ENCODE measurements at regions not wholly inside any gene's neighbourhood (a gene's known extent, or its start where the extent isn't known, plus 50 kb on each side); places are given as distances from the start of the nearest gene placed in this dataset.

DNA sequence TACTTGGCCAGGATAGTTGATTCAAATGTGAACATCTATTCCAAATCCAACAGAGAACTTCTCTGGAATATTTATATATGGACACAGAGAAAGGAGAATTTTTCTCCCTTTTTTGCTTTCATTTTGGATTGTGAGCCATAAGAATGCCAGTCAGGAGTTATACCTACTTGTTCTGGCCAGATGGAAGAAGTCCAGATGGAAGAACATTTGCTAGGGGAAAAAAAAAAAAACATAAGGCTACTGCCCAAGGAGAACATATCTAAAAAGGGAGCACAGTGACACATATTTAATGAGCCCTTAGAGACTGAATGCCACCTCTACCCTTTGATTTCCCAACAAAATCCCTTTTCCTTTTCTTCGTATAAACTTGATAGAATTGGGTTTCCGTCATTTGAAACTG lies 61.7 kb upstream of the PPP2R2B start:
- DNase-seq, result no peak

DNA sequence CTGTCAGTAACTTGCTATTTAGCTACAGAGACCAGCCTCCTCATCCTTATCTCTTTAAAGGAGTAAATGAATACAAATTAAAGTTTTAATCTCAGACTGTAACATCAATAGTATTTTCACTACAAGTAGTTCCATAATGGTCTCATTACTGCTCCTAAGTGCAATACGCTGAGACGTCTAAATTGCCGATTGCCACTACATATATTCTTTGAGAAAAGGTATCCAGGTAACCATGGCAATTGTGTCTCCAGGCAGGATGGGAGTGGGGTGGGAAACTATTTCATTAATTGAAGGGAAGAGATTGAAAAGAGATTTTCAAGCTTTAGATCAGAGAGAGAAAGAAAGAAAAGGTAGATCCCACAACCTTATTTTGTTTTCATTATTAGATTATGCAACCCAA lies 65.5 kb upstream of the PPP2R2B start:
- intact Hi-C loops (cut with DNase I), result no loop called here

More for the DNA sequence above, 61.7 kb upstream of the PPP2R2B start:
- Histone ChIP-seq H3K4me1 (ENCODE audit: insufficient read depth) (no peaks in the 10 kb centered on the region), H3K4me3 (no peak overlapping the region), H3K27me3 (no peaks in the 10 kb centered on the region), H3K36me3 (no peaks in the 10 kb centered on the region), H3K9me3 (no peaks in the 10 kb centered on the region), H3K27ac (no peak overlapping the region)
- TF ChIP-seq EP300 (IDR thresholded peaks at IDR 0.05) (no peak), POLR2A (IDR thresholded peaks at IDR 0.05) (no peak)
- TF ChIP-seq, protein P1, sequence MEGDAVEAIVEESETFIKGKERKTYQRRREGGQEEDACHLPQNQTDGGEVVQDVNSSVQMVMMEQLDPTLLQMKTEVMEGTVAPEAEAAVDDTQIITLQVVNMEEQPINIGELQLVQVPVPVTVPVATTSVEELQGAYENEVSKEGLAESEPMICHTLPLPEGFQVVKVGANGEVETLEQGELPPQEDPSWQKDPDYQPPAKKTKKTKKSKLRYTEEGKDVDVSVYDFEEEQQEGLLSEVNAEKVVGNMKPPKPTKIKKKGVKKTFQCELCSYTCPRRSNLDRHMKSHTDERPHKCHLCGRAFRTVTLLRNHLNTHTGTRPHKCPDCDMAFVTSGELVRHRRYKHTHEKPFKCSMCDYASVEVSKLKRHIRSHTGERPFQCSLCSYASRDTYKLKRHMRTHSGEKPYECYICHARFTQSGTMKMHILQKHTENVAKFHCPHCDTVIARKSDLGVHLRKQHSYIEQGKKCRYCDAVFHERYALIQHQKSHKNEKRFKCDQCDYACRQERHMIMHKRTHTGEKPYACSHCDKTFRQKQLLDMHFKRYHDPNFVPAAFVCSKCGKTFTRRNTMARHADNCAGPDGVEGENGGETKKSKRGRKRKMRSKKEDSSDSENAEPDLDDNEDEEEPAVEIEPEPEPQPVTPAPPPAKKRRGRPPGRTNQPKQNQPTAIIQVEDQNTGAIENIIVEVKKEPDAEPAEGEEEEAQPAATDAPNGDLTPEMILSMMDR (IDR thresholded peaks at IDR 0.05), result no peak
- intact Hi-C loops (cut with DNase I), result no loop called here
- WGBS, 3 donors, result 81 to 90% (median 87%) methylated on average over 2 of the region's 2 CpGs

DNA sequence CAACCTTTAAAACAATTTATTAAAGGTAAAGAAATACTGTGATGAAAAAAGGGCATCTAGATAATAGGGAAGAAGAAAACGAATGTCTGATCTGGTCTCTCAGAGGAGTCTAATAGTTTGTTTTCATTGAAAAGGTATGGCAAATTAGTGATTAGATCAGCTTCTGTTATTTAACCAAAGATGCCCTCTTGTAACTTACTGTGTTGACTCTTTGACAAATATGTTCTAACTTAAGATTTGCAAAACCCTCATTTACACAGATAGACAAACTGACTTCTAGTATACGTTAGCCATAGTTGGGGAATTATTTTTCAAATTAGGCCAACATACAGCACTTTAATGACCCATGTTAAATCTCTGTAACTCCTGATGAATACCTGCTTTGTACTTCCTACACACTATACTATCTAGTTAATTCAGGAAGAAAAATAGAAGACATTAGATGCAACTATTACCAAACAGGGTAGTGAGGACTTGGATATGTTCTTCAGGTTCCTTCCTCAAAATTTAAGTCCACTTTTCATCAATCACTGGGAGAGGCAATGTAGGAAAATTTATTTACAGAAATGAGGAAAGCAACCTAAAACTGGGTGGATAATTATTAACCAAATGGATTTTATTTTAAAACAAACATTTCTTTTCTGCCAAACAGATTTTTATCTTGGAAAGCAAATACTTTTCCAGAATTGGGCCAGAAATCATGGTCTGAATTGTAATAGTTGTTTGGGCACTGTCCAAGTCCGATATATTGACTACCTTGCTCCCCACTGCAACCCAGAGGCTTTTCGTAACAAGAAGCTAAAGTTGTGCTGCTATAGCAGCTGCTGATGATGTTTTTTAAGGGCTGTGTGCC lies 66.4 kb upstream of the PPP2R2B start:
- TF ChIP-seq POLR2A (IDR thresholded peaks at IDR 0.05) (no peak), EP300 (IDR thresholded peaks at IDR 0.05) (no peak)
- TF ChIP-seq, protein P1 (IDR thresholded peaks at IDR 0.05), result no peak
- intact Hi-C loops (cut with DNase I), result no loop called here
- Histone ChIP-seq H3K4me3 (no peak overlapping the region), H3K27ac (no peak overlapping the region), H3K4me1 (ENCODE audit: insufficient read depth) (no peaks in the 10 kb centered on the region), H3K9me3 (no peaks in the 10 kb centered on the region), H3K36me3 (no peaks in the 10 kb centered on the region), H3K27me3 (no peaks in the 10 kb centered on the region)
- WGBS, 3 donors, result 57 to 66% (median 57%) methylated on average over 4 of the region's 4 CpGs
- DNase-seq, result no peak

More for the DNA sequence above, 65.5 kb upstream of the PPP2R2B start:
- Histone ChIP-seq H3K36me3 (no peaks in the 10 kb centered on the region), H3K9me3 (no peaks in the 10 kb centered on the region), H3K27me3 (no peaks in the 10 kb centered on the region), H3K27ac (no peak overlapping the region), H3K4me1 (ENCODE audit: insufficient read depth) (no peaks in the 10 kb centered on the region), H3K4me3 (no peak overlapping the region)
- no peak for TF ChIP-seq POLR2A (IDR thresholded peaks at IDR 0.05)
- TF ChIP-seq, protein P1 (IDR thresholded peaks at IDR 0.05), result no peak
- TF ChIP-seq EP300 (IDR thresholded peaks at IDR 0.05), result no peak
- no peak for DNase-seq
- WGBS, 3 donors, result 74 to 83% (median 75%) methylated on average over 3 of the region's 3 CpGs

DNA sequence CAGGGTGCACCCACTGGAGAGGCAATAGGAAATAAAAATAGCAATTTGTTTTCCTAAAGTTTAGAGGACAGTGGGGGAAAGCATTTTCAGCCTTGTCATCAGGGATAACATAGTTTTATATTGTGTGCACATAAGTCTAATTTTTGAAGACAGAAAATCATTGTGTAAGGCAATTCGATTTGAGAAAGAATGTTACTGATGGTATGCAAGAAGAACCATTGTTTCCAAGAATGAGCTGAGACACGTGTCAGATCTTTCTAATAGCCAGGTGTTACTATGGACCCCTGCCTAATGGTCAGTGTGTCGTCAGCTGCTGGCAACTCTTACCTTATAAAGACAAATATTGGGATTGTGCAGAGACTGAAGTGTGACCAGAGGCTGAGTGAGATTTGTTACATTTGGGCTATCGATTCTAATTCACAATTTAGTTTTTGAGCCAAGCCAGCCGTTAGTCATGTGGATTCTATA lies 67.1 kb upstream of the PPP2R2B start:
- H3K27ac ChIP-seq, result no peak overlapping the region
- no peaks in the 10 kb centered on the region for H3K27me3 ChIP-seq
- H3K4me3 ChIP-seq, result no peak overlapping the region
- DNase-seq, result no peak
- no peaks in the 10 kb centered on the region for H3K9me3 ChIP-seq
- no peaks in the 10 kb centered on the region for H3K36me3 ChIP-seq
- whole genome bisulfite sequencing, 3 donors, result 56 to 61% (median 56%) methylated on average over 5 of the region's 5 CpGs
- TF ChIP-seq EP300 (IDR thresholded peaks at IDR 0.05) (no peak), POLR2A (IDR thresholded peaks at IDR 0.05) (no peak)
- no peaks in the 10 kb centered on the region for H3K4me1 ChIP-seq (ENCODE audit: insufficient read depth)
- intact Hi-C loops (cut with DNase I), result no loop called here

Data from ovary (tissue), 7 donors.